IMR-90 (cell line): ENCODE measurements at regions not wholly inside any gene's neighbourhood (a gene's known extent, or its start where the extent isn't known, plus 50 kb on each side); places are given as distances from the start of the nearest gene placed in this dataset.

ENCODE experiments used
- ATAC-seq: fragments of 200-7000 bp; cut with Tn5 transposase; 2 replicates; pipeline ENCODE4 v1.9.1; 2020; ENCODE audit warnings: low read depth, mild to moderate bottlenecking, moderate library complexity
- BruUV-seq: library from RNA; stranded (reverse); fragments of 400-500 nt; replicated peaks from 2 replicates; lab custom pipeline; 2021; lab: Mats Ljungman, UMichigan
- CTCF ChIA-PET: fragments of 300-600 bp; formaldehyde crosslinking; extraction: SDS; loops from one replicate; lab custom pipeline; 2021; ENCODE audit warnings: antibody characterized with exemption; lab: Yijun Ruan, JAX
- POLR2A ChIA-PET: fragments of 300-600 bp; sonication (Branson Sonifier 250); formaldehyde crosslinking; loops from one replicate; lab custom pipeline; 2022; ENCODE audit warnings: antibody characterized with exemption; ENCODE audit not compliant: unreplicated experiment; lab: Charles Lee
- DNase-seq: peaks from one replicate; pipeline ENCODE4 v3.0.0; 2013
- H2AFZ ChIP-seq: replicated peaks from 2 replicates; pipeline ENCODE3; 2013; ENCODE audit warnings: low read length, mild to moderate bottlenecking; ENCODE audit not compliant: poor library complexity
- H2AK5ac ChIP-seq: 2 replicates; pipeline ENCODE4 v1.6.1; 2013; ENCODE audit warnings: low read depth, low read length, inconsistent platforms
- H2AK9ac ChIP-seq: replicated peaks from 2 replicates; pipeline ENCODE3; 2013; ENCODE audit warnings: mild to moderate bottlenecking, low read depth, low read length, moderate library complexity; ENCODE audit not compliant: poor library complexity
- H2BK120ac ChIP-seq: 2 replicates; pipeline ENCODE4 v1.6.1; 2013; ENCODE audit warnings: low read depth, low read length, inconsistent platforms
- H2BK15ac ChIP-seq: 3 replicates; pipeline ENCODE4 v1.6.1; 2013; ENCODE audit warnings: low read depth, low read length, inconsistent platforms
- H2BK20ac ChIP-seq: 2 replicates; pipeline ENCODE4 v1.6.1; 2013; ENCODE audit warnings: low read depth, mild to moderate bottlenecking, inconsistent platforms, low read length, moderate library complexity
- H2BK5ac ChIP-seq: 2 replicates; pipeline ENCODE4 v1.6.1; 2013; ENCODE audit warnings: mild to moderate bottlenecking, low read depth, low read length, inconsistent platforms; ENCODE audit not compliant: poor library complexity, severe bottlenecking
- H3K14ac ChIP-seq: replicated peaks from 2 replicates; pipeline ENCODE4 v1.6.1; 2013; ENCODE audit warnings: low read depth, low read length, inconsistent platforms
- H3K18ac ChIP-seq: 2 replicates; pipeline ENCODE4 v1.6.1; 2013; ENCODE audit warnings: low read depth, low read length, control low read depth
- H3K23ac ChIP-seq: 2 replicates; pipeline ENCODE4 v1.6.1; 2013; ENCODE audit warnings: low read depth, low read length, inconsistent platforms
- H3K27ac ChIP-seq: 2 replicates; pipeline ENCODE4 v1.5.1; 2013; ENCODE audit warnings: mild to moderate bottlenecking, control low read depth, low read length; ENCODE audit not compliant: insufficient read depth
- H3K27me3 ChIP-seq: 2 replicates; pipeline ENCODE4 v1.6.1; 2013; ENCODE audit warnings: low read length; ENCODE audit not compliant: control insufficient read depth, insufficient read depth
- H3K36me3 ChIP-seq: 2 replicates; pipeline ENCODE4 v1.6.1; 2013; ENCODE audit warnings: low read length, mixed read lengths; ENCODE audit not compliant: control insufficient read depth, insufficient read depth
- H3K4ac ChIP-seq: 2 replicates; pipeline ENCODE4 v1.6.1; 2013; ENCODE audit warnings: low read depth, low read length, inconsistent platforms
- H3K4me1 ChIP-seq: 2 replicates; pipeline ENCODE4 v1.6.1; 2013; ENCODE audit warnings: low read length, mixed read lengths; ENCODE audit not compliant: control insufficient read depth, insufficient read depth
- H3K4me2 ChIP-seq: 2 replicates; pipeline ENCODE4 v1.6.1; 2013; ENCODE audit warnings: low read depth, mild to moderate bottlenecking, control low read depth, low read length, moderate library complexity
- H3K4me3 ChIP-seq: 2 replicates; pipeline ENCODE4 v1.5.1; 2013; ENCODE audit warnings: low read depth, mild to moderate bottlenecking, control low read depth, low read length, moderate library complexity; ENCODE audit not compliant: insufficient read depth
- H3K56ac ChIP-seq: 2 replicates; pipeline ENCODE4 v1.6.1; 2013; ENCODE audit warnings: low read length, inconsistent platforms; ENCODE audit not compliant: insufficient read depth; ENCODE audit errors: extremely low read depth
- H3K79me1 ChIP-seq, 2 experiments: 2 replicates each; pipeline ENCODE4 v1.6.1; 2013; ENCODE audit warnings: low read length in 2 of 2, inconsistent platforms in 1 of 2, low read depth in 1 of 2
- H3K9ac ChIP-seq: 2 replicates; pipeline ENCODE4 v1.6.1; 2013; ENCODE audit warnings: low read depth, low read length, control low read depth
- H3K9me1 ChIP-seq: 2 replicates; pipeline ENCODE4 v1.6.1; 2013; ENCODE audit warnings: low read length, inconsistent platforms; ENCODE audit not compliant: insufficient read depth
- H3K9me3 ChIP-seq: 2 replicates; pipeline ENCODE4 v1.6.1; 2013; ENCODE audit warnings: low read length; ENCODE audit not compliant: control insufficient read depth, insufficient read depth
- H4K20me1 ChIP-seq: 2 replicates; pipeline ENCODE4 v1.6.1; 2013; ENCODE audit warnings: low read length, inconsistent platforms; ENCODE audit not compliant: insufficient read depth
- H4K5ac ChIP-seq: 2 replicates; pipeline ENCODE4 v1.6.1; 2013; ENCODE audit warnings: mild to moderate bottlenecking, low read depth, low read length, control low read depth
- H4K8ac ChIP-seq, 2 experiments: 2 replicates each; pipeline ENCODE4 v1.6.1; 2013; ENCODE audit warnings: low read depth in 2 of 2, low read length in 2 of 2, control low read depth in 1 of 2, inconsistent platforms in 1 of 2
- H4K91ac ChIP-seq: 2 replicates; pipeline ENCODE4 v1.6.1; 2013; ENCODE audit warnings: low read depth, low read length, inconsistent platforms; ENCODE audit not compliant: insufficient read depth
- CEBPB ChIP-seq: IDR thresholded peaks from 2 replicates; pipeline ENCODE4 v1.6.1; 2012; ENCODE audit warnings: low read depth, low read length, improper control_type of control experiment
- CHD1 ChIP-seq: IDR thresholded peaks from 2 replicates; pipeline ENCODE4 v1.6.1; 2012; ENCODE audit warnings: low read depth, low read length, improper control_type of control experiment
- FOS ChIP-seq: fragments of 150-350 bp; IDR thresholded peaks from 2 replicates; pipeline ENCODE4 v1.6.1; 2016; ENCODE audit warnings: low read depth, low read length
- MAFK ChIP-seq: IDR thresholded peaks from 2 replicates; pipeline ENCODE4 v1.6.1; 2012; ENCODE audit warnings: low read depth, low read length, improper control_type of control experiment
- MAZ ChIP-seq: IDR thresholded peaks from 2 replicates; pipeline ENCODE4 v1.6.1; 2012; ENCODE audit warnings: low read depth, mild to moderate bottlenecking, low read length, improper control_type of control experiment, moderate library complexity, borderline replicate concordance
- MXI1 ChIP-seq: IDR thresholded peaks from 2 replicates; pipeline ENCODE4 v1.6.1; 2012; ENCODE audit warnings: low read depth, mild to moderate bottlenecking, low read length, moderate library complexity, borderline replicate concordance
- SMC3 ChIP-seq: fragments of 150-350 bp; IDR thresholded peaks from 2 replicates; pipeline ENCODE4 v1.6.1; 2016; ENCODE audit warnings: low read depth, mild to moderate bottlenecking, antibody characterized with exemption, low read length, moderate library complexity
- WGBS, 2 experiments: methylation state at CpG; one replicate each; pipeline versions ENCODE4 v1.1.5 to v1.1.7; 2013; ENCODE audit warnings: missing lambda C conversion rate in 2 of 2; ENCODE audit not compliant: insufficient read length in 1 of 2; ENCODE audit errors: extremely low coverage in 2 of 2; 5-methylcytosine and 5-hydroxymethylcytosine counted together
- dilution Hi-C: fragments of 300-500 bp; cut with HindIII; formaldehyde crosslinking; loops from one replicate; pipeline ENCODE4 v1.14.3; 2018; ENCODE audit warnings: low sequenced_read_pairs; ENCODE audit not compliant: unreplicated experiment
- in situ Hi-C: fragments of 300-500 bp; cut with MboI; formaldehyde crosslinking; loops from 3 replicates; pipeline ENCODE4 v1.14.3; 2019; ENCODE audit warnings: low sequenced_read_pairs, inconsistent platforms, mixed read lengths
- intact Hi-C: fragments of 100-400 bp; cut with micrococcal nuclease; formaldehyde crosslinking; loops from 2 replicates; pipeline ENCODE4 v1.10.0; 2022

- Histone ChIP-seq H3K4me3 (no peak overlapping the region), H2BK15ac (no peak overlapping the region), H3K56ac (no peak overlapping the region), H3K14ac (no peak overlapping the region), H3K4me1 (peaks cover 11% of the 10 kb centered on the region), H2BK120ac (no peak overlapping the region), H2AK5ac (no peak overlapping the region), H4K8ac (no peak overlapping the region), H3K36me3 (no peaks in the 10 kb centered on the region), H3K4me2 (no peak overlapping the region), H2BK20ac (no peak overlapping the region), H4K5ac (no peak overlapping the region), H2BK5ac (no peak overlapping the region), H4K20me1 (no peaks in the 10 kb centered on the region), H3K4ac (no peak overlapping the region), H2AFZ (no peak overlapping the region), H3K27ac (no peak overlapping the region), H3K9ac (no peak overlapping the region), H3K9me3 (no peaks in the 10 kb centered on the region), H3K9me1 (no peaks in the 10 kb centered on the region; the same call in 1 of the 2 replicates), H3K79me1 (no peaks in the 10 kb centered on the region), H3K18ac (no peak overlapping the region), H2AK9ac (no peak overlapping the region), H3K23ac (no peak overlapping the region), H4K91ac (no peak overlapping the region), H3K27me3 (no peaks in the 10 kb centered on the region)
- no peak for TF ChIP-seq MAZ
- TF ChIP-seq FOS, result no peak
- TF ChIP-seq CHD1, result no peak
- TF ChIP-seq CEBPB, result no peak
- TF ChIP-seq MXI1, result no peak
- no peak for TF ChIP-seq SMC3
- TF ChIP-seq MAFK, result no peak
- CTCF ChIA-PET, result no interaction called here
- WGBS, 2 experiments, result no CpG with 5 or more reads among the region's 1 CpG
- BruUV-seq, result no TSS peak
- in situ Hi-C loops, result no loop called here
- ATAC-seq, result no peak
- intact Hi-C loops, result loop anchor here (10.0 kb wide), 1 partner anchor 649 kb away; the partner anchor contains the start of gene TLE1
- DNase-seq, result no peak
- dilution Hi-C loops, result no loop called here
- POLR2A ChIA-PET, result no interaction called here
Measured at GRCh38 chr9:81035601-81036000, 653.7 kb downstream of the TLE1 start.
